B cell (primary cell): ENCODE measurements at regions not wholly inside any gene's neighbourhood (a gene's known extent, or its start where the extent isn't known, plus 50 kb on each side); places are given as distances from the start of the nearest gene placed in this dataset.

Experiments used
- ATAC-seq: fragments of 200-7000 bp; cut with Tn5 transposase; one replicate; pipeline ENCODE4 v1.10.0; 2021; ENCODE audit warnings: low read depth, mild to moderate bottlenecking, moderate number of reproducible peaks, moderate library complexity
- CTCF ChIA-PET: fragments of 350-600 bp; sonication (Branson Sonifier 250); formaldehyde crosslinking; loops from one replicate; lab custom pipeline; 2021; ENCODE audit warnings: antibody characterized with exemption, inconsistent platforms; lab: Charles Lee
- POLR2A ChIA-PET: fragments of 350-600 bp; sonication (Branson Sonifier 250); formaldehyde crosslinking; loops from one replicate; lab custom pipeline; 2021; ENCODE audit warnings: antibody characterized with exemption; lab: Charles Lee
- DNase-seq: peaks from one replicate; pipeline ENCODE4 v3.0.0; 2013
- H2AFZ ChIP-seq: 2 replicates; pipeline ENCODE4 v1.6.1; 2012; ENCODE audit warnings: mild to moderate bottlenecking, low read depth, low read length; ENCODE audit not compliant: insufficient read depth, poor library complexity, severe bottlenecking
- H3K27ac ChIP-seq, 2 donors: 1 replicate in 1 of 2; 2 replicates in 1 of 2; pipeline ENCODE4 v1.5.1; 2012 to 2013; ENCODE audit warnings: low read length in 2 of 2, mild to moderate bottlenecking in 2 of 2, moderate library complexity in 1 of 2
- H3K27me3 ChIP-seq, 4 experiments: fragments of 200-600 bp in 1 of 4; sonication (generic) in 1 of 4; replicated peaks in 1 of 4; 1 replicate in 2 of 4; 2 replicates in 2 of 4; pipeline versions ENCODE4 v1.6.1 to v1.7.0; 2013 to 2016; ENCODE audit warnings: low read length in 3 of 4, mild to moderate bottlenecking in 2 of 4, mixed read lengths in 1 of 4, moderate library complexity in 1 of 4; ENCODE audit not compliant: insufficient read depth in 4 of 4, control insufficient read depth in 3 of 4; ENCODE audit errors: control extremely low read depth in 1 of 4
- H3K36me3 ChIP-seq, 2 experiments: replicated peaks in 1 of 2; 1 replicate in 1 of 2; 2 replicates in 1 of 2; pipeline versions ENCODE4 v1.6.1 to v1.7.1; 2013; ENCODE audit warnings: low read length in 1 of 2; ENCODE audit not compliant: insufficient read depth in 2 of 2, control insufficient read depth in 1 of 2; ENCODE audit errors: control extremely low read depth in 1 of 2, extremely low read depth in 1 of 2
- H3K4me1 ChIP-seq, 2 donors: fragments of 200-600 bp in 1 of 2; sonication (generic) in 1 of 2; 1 replicate in 1 of 2; 2 replicates in 1 of 2; pipeline versions ENCODE4 v1.5.1 to v1.6.1; 2013 to 2017; ENCODE audit warnings: low read length in 2 of 2; ENCODE audit not compliant: control insufficient read depth in 2 of 2, insufficient read depth in 2 of 2
- H3K4me2 ChIP-seq: replicated peaks from 2 replicates; pipeline ENCODE3; 2012; ENCODE audit warnings: mild to moderate bottlenecking, low read depth, low read length; ENCODE audit not compliant: poor library complexity, severe bottlenecking
- H3K4me3 ChIP-seq, 5 experiments: fragments of 200-600 bp in 1 of 5; sonication (generic) in 1 of 5; 1 replicate in 3 of 5; 2 replicates in 2 of 5; pipeline versions ENCODE4 v1.5.1 to v1.7.0; 2011 to 2016; ENCODE audit warnings: low read length in 4 of 5, mild to moderate bottlenecking in 4 of 5, low read depth in 2 of 5, control low read depth in 1 of 5, moderate library complexity in 1 of 5; ENCODE audit not compliant: insufficient read depth in 1 of 5; ENCODE audit errors: control extremely low read depth in 1 of 5, extremely low read depth in 1 of 5
- H3K79me2 ChIP-seq: fragments of 200-600 bp; sonication (generic); one replicate; pipeline ENCODE4 v1.6.0; 2016; ENCODE audit warnings: low read length; ENCODE audit not compliant: control insufficient read depth, insufficient read depth
- H3K9ac ChIP-seq: fragments of 200-600 bp; sonication (generic); 2 replicates; pipeline ENCODE4 v1.6.1; 2017; ENCODE audit warnings: mild to moderate bottlenecking, low read length, moderate library complexity
- H3K9me3 ChIP-seq, 3 donors: one replicate each; pipeline versions ENCODE4 v1.6.1 to v1.7.1; 2013; ENCODE audit warnings: low read length in 2 of 3; ENCODE audit not compliant: control insufficient read depth in 2 of 3, insufficient read depth in 1 of 3; ENCODE audit errors: control extremely low read depth in 1 of 3
- H4K20me1 ChIP-seq: 2 replicates; pipeline ENCODE4 v1.6.0; 2012; ENCODE audit warnings: mild to moderate bottlenecking, low read length; ENCODE audit not compliant: insufficient read depth, control insufficient read depth, poor library complexity, severe bottlenecking
- H3K27ac Mint-ChIP-seq: one replicate; pipeline ENCODE4 v1.8.0; 2021; ENCODE audit warnings: mixed read lengths
- H3K27me3 Mint-ChIP-seq: one replicate; pipeline ENCODE4 v1.8.0; 2021; ENCODE audit warnings: mixed read lengths
- H3K4me1 Mint-ChIP-seq: one replicate; pipeline ENCODE4 v1.8.0; 2021; ENCODE audit warnings: mixed read lengths
- H3K4me3 Mint-ChIP-seq: one replicate; pipeline ENCODE4 v1.8.0; 2021; ENCODE audit warnings: mixed read lengths
- H3K9me3 Mint-ChIP-seq: one replicate; pipeline ENCODE4 v1.8.0; 2022; ENCODE audit warnings: mixed read lengths; ENCODE audit not compliant: insufficient read depth
- EZH2 ChIP-seq: IDR thresholded peaks from 2 replicates; pipeline ENCODE4 v1.6.1; 2012; ENCODE audit warnings: borderline replicate concordance, low read depth, mild to moderate bottlenecking, moderate library complexity, low read length; ENCODE audit not compliant: insufficient read depth, poor library complexity, severe bottlenecking
- WGBS: methylation state at CpG from one replicate; pipeline ENCODE4 v1.1.5; 2013; ENCODE audit warnings: missing lambda C conversion rate; ENCODE audit not compliant: insufficient coverage; 5-methylcytosine and 5-hydroxymethylcytosine counted together
- intact Hi-C: fragments of 100-400 bp; cut with micrococcal nuclease; formaldehyde crosslinking; loops from one replicate; pipeline ENCODE4 v1.10.0; 2022
- TF ChIP-seq, protein P1 (sequence below): fragments of 200-600 bp; IDR thresholded peaks from one replicate; pipeline ENCODE4 v1.8.0; 2022; ENCODE audit warnings: antibody characterized with exemption, mild to moderate bottlenecking

DNA sequence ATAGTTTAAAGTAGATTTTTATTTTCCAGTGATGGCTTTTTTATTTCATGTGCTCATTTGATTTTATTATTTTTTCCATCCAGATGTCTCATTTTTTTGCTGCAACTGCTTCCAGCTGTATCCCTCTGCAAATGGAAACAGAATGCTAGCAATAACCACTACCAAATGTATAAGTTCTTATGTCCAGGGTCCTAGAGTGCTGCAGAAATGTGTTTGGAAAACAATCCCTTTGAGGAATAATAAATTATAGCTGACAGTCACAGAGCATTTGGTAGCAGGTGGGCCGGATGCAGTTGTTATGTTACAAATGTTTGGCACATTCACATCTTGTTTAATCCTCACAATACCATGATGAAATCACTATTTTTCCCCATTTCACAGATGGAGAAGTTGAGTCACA, 300.7 kb upstream of the PDGFD start:
- H4K20me1 ChIP-seq: no peaks in the 10 kb centered on the region
- no peak overlapping the region for H2AFZ ChIP-seq
- H3K27ac Mint-ChIP-seq: no peak overlapping the region
- DNase-seq (no peak), ATAC-seq (no peak)
- no peak overlapping the region for H3K9ac ChIP-seq
- H3K9me3 ChIP-seq: no peaks in the 10 kb centered on the region
- intact Hi-C loops: no loop called here
- H3K4me1 ChIP-seq: no peaks in the 10 kb centered on the region
- H3K36me3 ChIP-seq: no peaks in the 10 kb centered on the region
- no peaks in the 10 kb centered on the region for H3K79me2 ChIP-seq
- H3K9me3 Mint-ChIP-seq: no peaks in the 10 kb centered on the region
- H3K27me3 Mint-ChIP-seq: no peaks in the 10 kb centered on the region
- H3K27ac ChIP-seq: no peak overlapping the region
- H3K4me2 ChIP-seq: no peak overlapping the region
- no peaks in the 10 kb centered on the region for H3K27me3 ChIP-seq
- H3K4me1 Mint-ChIP-seq: no peaks in the 10 kb centered on the region
- TF ChIP-seq EZH2: no peak
- TF ChIP-seq, protein P1, sequence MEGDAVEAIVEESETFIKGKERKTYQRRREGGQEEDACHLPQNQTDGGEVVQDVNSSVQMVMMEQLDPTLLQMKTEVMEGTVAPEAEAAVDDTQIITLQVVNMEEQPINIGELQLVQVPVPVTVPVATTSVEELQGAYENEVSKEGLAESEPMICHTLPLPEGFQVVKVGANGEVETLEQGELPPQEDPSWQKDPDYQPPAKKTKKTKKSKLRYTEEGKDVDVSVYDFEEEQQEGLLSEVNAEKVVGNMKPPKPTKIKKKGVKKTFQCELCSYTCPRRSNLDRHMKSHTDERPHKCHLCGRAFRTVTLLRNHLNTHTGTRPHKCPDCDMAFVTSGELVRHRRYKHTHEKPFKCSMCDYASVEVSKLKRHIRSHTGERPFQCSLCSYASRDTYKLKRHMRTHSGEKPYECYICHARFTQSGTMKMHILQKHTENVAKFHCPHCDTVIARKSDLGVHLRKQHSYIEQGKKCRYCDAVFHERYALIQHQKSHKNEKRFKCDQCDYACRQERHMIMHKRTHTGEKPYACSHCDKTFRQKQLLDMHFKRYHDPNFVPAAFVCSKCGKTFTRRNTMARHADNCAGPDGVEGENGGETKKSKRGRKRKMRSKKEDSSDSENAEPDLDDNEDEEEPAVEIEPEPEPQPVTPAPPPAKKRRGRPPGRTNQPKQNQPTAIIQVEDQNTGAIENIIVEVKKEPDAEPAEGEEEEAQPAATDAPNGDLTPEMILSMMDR: no peak
- no peak overlapping the region for H3K4me3 Mint-ChIP-seq
- CTCF ChIA-PET: no interaction called here
- WGBS: no CpG with 5 or more reads among the region's 1 CpG
- POLR2A ChIA-PET: no interaction called here
- H3K4me3 ChIP-seq: no peak overlapping the region

DNA sequence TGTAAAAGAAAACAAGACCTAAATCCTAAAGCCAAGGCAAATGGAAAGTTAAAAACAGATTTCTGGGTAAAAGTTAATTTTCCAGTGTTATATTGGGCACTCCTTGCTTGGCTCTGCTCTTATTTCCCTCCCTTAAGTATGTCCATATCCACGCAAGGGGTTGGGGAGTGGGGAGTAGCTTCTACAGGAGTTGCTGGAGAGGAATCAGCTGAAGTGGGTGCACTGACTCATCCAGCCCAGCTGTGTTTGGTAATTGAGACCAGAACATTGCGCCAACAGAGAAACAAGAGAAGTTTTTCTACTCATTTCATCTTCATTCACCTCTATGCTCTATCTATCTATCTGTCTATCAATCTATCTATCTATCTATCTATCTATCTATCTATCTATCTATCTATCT, 298.4 kb upstream of the PDGFD start:
- no peak overlapping the region for H3K9ac ChIP-seq
- no peak overlapping the region for H3K4me2 ChIP-seq
- Mint-ChIP-seq H3K4me3 (no peak overlapping the region), H3K27me3 (no peaks in the 10 kb centered on the region), H3K4me1 (no peaks in the 10 kb centered on the region), H3K9me3 (no peaks in the 10 kb centered on the region), H3K27ac (no peak overlapping the region)
- H3K27ac ChIP-seq: no peak overlapping the region
- DNase-seq (no peak), ATAC-seq (no peak)
- no peak for TF ChIP-seq EZH2
- TF ChIP-seq, protein P1: no peak
- POLR2A ChIA-PET: no interaction called here
- no peak overlapping the region for H3K4me3 ChIP-seq
- H3K27me3 ChIP-seq: no peaks in the 10 kb centered on the region
- no peaks in the 10 kb centered on the region for H3K4me1 ChIP-seq
- intact Hi-C loops: no loop called here
- H4K20me1 ChIP-seq: no peaks in the 10 kb centered on the region
- H2AFZ ChIP-seq: no peak overlapping the region
- CTCF ChIA-PET: interaction anchor here (0.6 to 1.3 kb wide), 2 partner anchors 10 to 51 kb away, joined by 3 read pairs; no protein-coding TSS in a partner anchor
- WGBS: no CpG with 5 or more reads among the region's 2 CpGs
- no peaks in the 10 kb centered on the region for H3K36me3 ChIP-seq
- no peaks in the 10 kb centered on the region for H3K79me2 ChIP-seq
- H3K9me3 ChIP-seq: no peaks in the 10 kb centered on the region
